Uterus (tissue), 3 donors: ENCODE measurements at regions not wholly inside any gene's neighbourhood (a gene's known extent, or its start where the extent isn't known, plus 50 kb on each side); places are given as distances from the start of the nearest gene placed in this dataset.

ENCODE experiments used
- DNase-seq, 2 donors: peaks; one replicate each; pipeline ENCODE4 v3.0.0-alpha.2; 2019 to 2020
- H3K27ac ChIP-seq, 2 donors: fragments of 200-600 bp; sonication (generic); 1 replicate in 1 of 2; 2 replicates in 1 of 2; pipeline ENCODE4 v1.5.1; 2016 to 2018
- H3K27me3 ChIP-seq, 2 donors: fragments of 200-600 bp; sonication (generic); one replicate each; pipeline ENCODE4 v1.5.1; 2018 to 2019; ENCODE audit warnings: control low read depth in 1 of 2
- H3K36me3 ChIP-seq, 2 donors: fragments of 200-600 bp; sonication (generic); one replicate each; pipeline ENCODE4 v1.5.1; 2019; ENCODE audit warnings: control low read depth in 1 of 2
- H3K4me1 ChIP-seq, 2 donors: fragments of 200-600 bp; sonication (generic); one replicate each; pipeline ENCODE4 v1.5.1; 2018 to 2019; ENCODE audit warnings: control low read depth in 1 of 2
- H3K4me3 ChIP-seq, 2 donors: fragments of 200-600 bp; sonication (generic); 1 replicate in 1 of 2; 2 replicates in 1 of 2; pipeline ENCODE4 v1.5.1; 2018 to 2019; ENCODE audit warnings: mild to moderate bottlenecking in 1 of 2
- H3K9me3 ChIP-seq, 2 donors: fragments of 200-600 bp; sonication (generic); one replicate each; pipeline ENCODE4 v1.5.1; 2019; ENCODE audit warnings: control low read depth in 1 of 2
- POLR2A ChIP-seq, 2 donors: fragments of 450-650 bp; IDR thresholded peaks; one replicate each; pipeline ENCODE4 v1.6.1; 2016; ENCODE audit warnings: antibody characterized with exemption in 2 of 2, mild to moderate bottlenecking in 1 of 2, moderate library complexity in 1 of 2
- intact Hi-C: fragments of 100-400 bp; cut with DNase I; formaldehyde crosslinking; loops from one replicate; pipeline ENCODE4 v1.15.1; 2023; ENCODE audit warnings: low total_unique reads
- TF ChIP-seq, protein P1 (sequence below), 4 experiments: fragments of 200-600 bp in 2 of 4; fragments of 450-650 bp in 2 of 4; sonication (generic) in 2 of 4; IDR thresholded peaks; one replicate each; pipeline ENCODE4 v1.5.1; 2016 to 2019; ENCODE audit warnings: antibody characterized with exemption in 4 of 4, mild to moderate bottlenecking in 2 of 4, moderate library complexity in 1 of 4
- donor health status: DM: yes; HTN: yes; CAD: no.

DNA sequence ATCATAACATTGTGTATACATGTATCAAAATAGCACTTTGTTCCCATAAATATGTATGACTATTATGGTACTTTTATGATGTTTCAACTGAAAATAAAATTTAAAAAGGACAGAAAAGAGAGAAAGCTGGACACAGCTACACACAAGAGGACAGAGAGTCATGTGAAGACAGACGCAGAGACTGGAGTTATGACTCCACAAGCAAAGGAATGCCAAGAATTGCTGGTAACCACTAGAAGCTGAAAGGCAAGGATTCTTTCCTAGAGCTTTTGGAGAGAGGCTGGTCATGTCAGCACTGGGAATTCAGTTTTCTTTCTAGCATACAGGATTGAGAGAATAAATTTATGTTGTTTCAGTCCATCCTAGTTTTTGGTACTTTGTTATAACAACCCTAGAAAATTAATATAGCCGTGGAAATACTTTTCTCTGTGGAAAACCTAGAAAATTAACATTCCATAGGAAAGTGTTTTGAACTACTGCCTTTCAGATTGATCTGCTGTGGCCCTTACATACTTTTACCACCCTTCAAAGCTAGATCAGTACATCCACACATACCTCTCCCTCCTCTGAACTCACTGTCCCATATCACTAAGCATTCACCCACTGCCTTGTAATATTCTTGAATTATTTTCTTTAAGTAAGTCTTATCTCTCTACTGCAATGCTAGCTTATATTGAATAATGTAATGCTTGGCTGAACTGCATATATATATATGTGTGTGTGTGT, 575.3 kb downstream of the IPMK start:
- Histone ChIP-seq H3K36me3 (no peaks in the 10 kb centered on the region), H3K27ac (no peak overlapping the region), H3K9me3 (no peaks in the 10 kb centered on the region), H3K4me1 (no peaks in the 10 kb centered on the region), H3K4me3 (no peak overlapping the region), H3K27me3 (no peaks in the 10 kb centered on the region)
- intact Hi-C loops = no loop called here
- no peak for DNase-seq
- TF ChIP-seq, protein P1, sequence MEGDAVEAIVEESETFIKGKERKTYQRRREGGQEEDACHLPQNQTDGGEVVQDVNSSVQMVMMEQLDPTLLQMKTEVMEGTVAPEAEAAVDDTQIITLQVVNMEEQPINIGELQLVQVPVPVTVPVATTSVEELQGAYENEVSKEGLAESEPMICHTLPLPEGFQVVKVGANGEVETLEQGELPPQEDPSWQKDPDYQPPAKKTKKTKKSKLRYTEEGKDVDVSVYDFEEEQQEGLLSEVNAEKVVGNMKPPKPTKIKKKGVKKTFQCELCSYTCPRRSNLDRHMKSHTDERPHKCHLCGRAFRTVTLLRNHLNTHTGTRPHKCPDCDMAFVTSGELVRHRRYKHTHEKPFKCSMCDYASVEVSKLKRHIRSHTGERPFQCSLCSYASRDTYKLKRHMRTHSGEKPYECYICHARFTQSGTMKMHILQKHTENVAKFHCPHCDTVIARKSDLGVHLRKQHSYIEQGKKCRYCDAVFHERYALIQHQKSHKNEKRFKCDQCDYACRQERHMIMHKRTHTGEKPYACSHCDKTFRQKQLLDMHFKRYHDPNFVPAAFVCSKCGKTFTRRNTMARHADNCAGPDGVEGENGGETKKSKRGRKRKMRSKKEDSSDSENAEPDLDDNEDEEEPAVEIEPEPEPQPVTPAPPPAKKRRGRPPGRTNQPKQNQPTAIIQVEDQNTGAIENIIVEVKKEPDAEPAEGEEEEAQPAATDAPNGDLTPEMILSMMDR (IDR thresholded peaks at IDR 0.05) = no peak
- no peak for TF ChIP-seq POLR2A (IDR thresholded peaks at IDR 0.05)

DNA sequence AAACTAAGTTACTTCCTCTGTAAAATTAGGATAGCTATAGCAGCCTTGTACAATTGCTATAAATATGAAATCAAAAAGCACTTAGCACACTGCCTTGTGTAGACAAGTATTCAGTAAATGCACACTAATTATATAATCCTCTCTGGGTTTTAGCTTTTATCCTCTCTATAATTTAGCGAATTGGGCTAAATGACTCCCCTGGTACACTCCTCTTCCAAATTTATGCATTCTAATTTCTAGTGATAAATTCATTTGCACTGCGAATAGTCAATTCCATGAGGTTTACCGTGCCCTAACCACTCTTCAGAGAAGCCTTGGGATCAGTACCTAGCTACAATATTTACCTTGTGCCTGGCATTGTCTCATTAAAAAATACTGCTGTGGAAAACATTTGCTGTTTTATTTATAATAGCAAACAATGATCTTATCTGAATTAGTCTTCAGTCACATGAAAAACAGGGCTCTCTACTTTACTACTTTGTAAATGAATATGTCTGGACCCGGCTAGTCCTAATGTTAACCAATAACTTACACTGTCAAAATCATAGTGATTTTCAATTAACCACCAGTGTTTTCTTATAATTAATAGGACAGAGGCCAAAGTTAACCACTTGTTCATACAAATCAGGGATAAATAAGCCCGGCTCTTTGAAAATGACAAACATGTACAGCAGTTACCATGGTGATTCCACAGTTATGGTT, 577.9 kb downstream of the IPMK start:
- Histone ChIP-seq H3K9me3 (no peaks in the 10 kb centered on the region), H3K4me1 (no peaks in the 10 kb centered on the region), H3K27ac (no peak overlapping the region), H3K27me3 (no peaks in the 10 kb centered on the region), H3K36me3 (no peaks in the 10 kb centered on the region), H3K4me3 (no peak overlapping the region)
- TF ChIP-seq POLR2A (IDR thresholded peaks at IDR 0.05) = no peak
- TF ChIP-seq, protein P1 (IDR thresholded peaks at IDR 0.05) = no peak
- intact Hi-C loops = no loop called here
- DNase-seq = no peak

DNA sequence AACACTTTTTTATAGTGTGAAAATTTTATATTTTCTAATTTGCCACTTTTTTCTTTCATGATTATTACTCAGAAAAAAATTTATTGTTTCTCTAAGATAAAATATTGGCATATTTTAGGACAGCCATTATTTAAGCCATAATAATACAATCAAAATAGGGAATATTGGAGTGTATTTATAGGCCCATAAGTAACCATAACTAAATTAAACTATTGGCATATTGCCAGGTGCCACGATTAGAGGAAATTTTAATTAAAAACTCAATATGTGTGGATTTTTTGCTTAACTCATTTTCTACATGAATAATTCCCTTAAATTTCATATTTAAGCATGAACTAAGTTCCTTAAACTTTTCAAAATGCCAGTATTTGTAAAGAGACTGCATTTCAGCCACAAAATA, 587.8 kb downstream of the IPMK start:
- H3K27me3 ChIP-seq = no peaks in the 10 kb centered on the region
- H3K27ac ChIP-seq = no peak overlapping the region
- no peaks in the 10 kb centered on the region for H3K36me3 ChIP-seq
- H3K4me3 ChIP-seq = no peak overlapping the region
- TF ChIP-seq, protein P1 (IDR thresholded peaks at IDR 0.05) = no peak
- TF ChIP-seq POLR2A (IDR thresholded peaks at IDR 0.05) = no peak
- H3K9me3 ChIP-seq = no peaks in the 10 kb centered on the region
- DNase-seq = no peak
- intact Hi-C loops = no loop called here
- no peaks in the 10 kb centered on the region for H3K4me1 ChIP-seq

DNA sequence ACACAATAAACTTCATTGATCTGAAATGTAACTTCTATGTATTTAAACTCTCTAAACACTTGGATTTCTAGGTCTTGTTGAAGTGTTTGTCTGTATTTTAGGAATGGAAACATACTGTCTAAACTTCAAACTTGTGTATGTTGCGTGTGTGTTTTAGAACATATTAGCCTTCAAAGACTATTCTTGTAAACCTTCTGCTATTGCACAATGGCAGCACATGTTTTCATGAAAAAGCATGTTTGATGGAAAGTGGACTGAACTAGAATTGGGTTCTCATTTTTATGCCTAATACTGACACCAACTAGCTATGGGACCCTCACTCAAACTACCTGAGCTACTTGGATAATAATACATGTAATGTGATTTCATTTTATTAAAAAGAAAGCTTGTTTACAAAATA, 592.6 kb downstream of the IPMK start:
- TF ChIP-seq, protein P1 (IDR thresholded peaks at IDR 0.05) = no peak
- no peak for TF ChIP-seq POLR2A (IDR thresholded peaks at IDR 0.05)
- intact Hi-C loops = no loop called here
- no peaks in the 10 kb centered on the region for H3K27me3 ChIP-seq

DNA sequence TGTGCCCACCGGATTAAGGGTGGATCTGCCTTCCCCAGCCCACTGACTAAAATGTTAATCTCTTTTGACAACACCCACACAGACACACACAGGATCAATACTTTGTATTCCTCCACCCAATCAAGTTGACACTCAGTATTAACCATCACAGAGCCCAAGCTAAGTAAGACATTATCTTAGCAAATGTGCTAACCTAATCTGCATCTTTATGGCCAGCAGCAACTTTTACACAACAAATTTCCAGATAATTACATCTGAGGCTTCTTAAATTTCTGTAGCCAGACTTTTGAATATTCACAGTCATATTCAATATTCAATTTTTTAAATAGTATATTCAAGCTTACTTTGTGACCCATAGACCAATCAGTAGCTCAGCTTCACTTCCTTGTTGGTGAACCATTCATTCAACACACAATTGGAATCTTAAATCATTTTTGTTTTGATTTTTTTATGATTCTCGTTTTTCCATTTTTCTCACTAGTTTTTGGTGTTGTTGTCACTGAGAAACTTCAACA, 594.2 kb downstream of the IPMK start:
- Histone ChIP-seq H3K27ac (no peak overlapping the region), H3K4me3 (no peak overlapping the region), H3K27me3 (no peaks in the 10 kb centered on the region), H3K4me1 (no peaks in the 10 kb centered on the region), H3K36me3 (no peaks in the 10 kb centered on the region), H3K9me3 (no peaks in the 10 kb centered on the region)
- intact Hi-C loops = no loop called here
- DNase-seq = no peak
- TF ChIP-seq, protein P1 (IDR thresholded peaks at IDR 0.05) = no peak
- TF ChIP-seq POLR2A (IDR thresholded peaks at IDR 0.05) = no peak

More for the DNA sequence above, 592.6 kb downstream of the IPMK start:
- H3K27ac ChIP-seq = no peak overlapping the region
- no peak overlapping the region for H3K4me3 ChIP-seq
- DNase-seq = no peak
- no peaks in the 10 kb centered on the region for H3K36me3 ChIP-seq
- no peaks in the 10 kb centered on the region for H3K4me1 ChIP-seq
- H3K9me3 ChIP-seq = no peaks in the 10 kb centered on the region
